ENCODE measurements at regions not wholly inside any gene's neighbourhood (a gene's known extent, or its start where the extent isn't known, plus 50 kb on each side); places are given as distances from the start of the nearest gene placed in this dataset.
"Not testable (repeated sequence)": the region's sequence is repeated elsewhere in the genome, so short reads cannot be mapped to it uniquely, and the experiment has no call there.

GRCh38 chr1:191490303-191490702 lies 668.0 kb upstream of the RGS18 start:
- H3K4me3 ChIP-seq (ENCODE audit: low read length), result no peak overlapping the region
- no CpG with 5 or more reads among the region's 2 CpGs for WGBS (ENCODE audit: insufficient coverage)
- no peak for DNase-seq
- H3K36me3 ChIP-seq (ENCODE audit: control insufficient read depth, insufficient read depth, low read length), result no peaks in the 10 kb centered on the region
- H3K27ac ChIP-seq (ENCODE audit: low read length), result no peak overlapping the region
- no peaks in the 10 kb centered on the region for H3K9me3 ChIP-seq (replicated peaks; ENCODE audit: control insufficient read depth, low read depth, low read length)
- H3K27me3 ChIP-seq (ENCODE audit: control insufficient read depth, insufficient read depth, low read length), result no peaks in the 10 kb centered on the region
- no peaks in the 10 kb centered on the region for H3K4me1 ChIP-seq (ENCODE audit: control insufficient read depth, insufficient read depth, low read length)

GRCh38 chr1:191495040-191495439 lies 663.2 kb upstream of the RGS18 start:
- no peak for DNase-seq
- Histone ChIP-seq H3K4me3 (ENCODE audit: low read length) (no peak overlapping the region), H3K27ac (ENCODE audit: low read length) (no peak overlapping the region), H3K27me3 (ENCODE audit: control insufficient read depth, insufficient read depth, low read length) (no peaks in the 10 kb centered on the region), H3K36me3 (ENCODE audit: control insufficient read depth, insufficient read depth, low read length) (no peaks in the 10 kb centered on the region), H3K4me1 (ENCODE audit: control insufficient read depth, insufficient read depth, low read length) (no peaks in the 10 kb centered on the region), H3K9me3 (replicated peaks; ENCODE audit: control insufficient read depth, low read depth, low read length) (no peaks in the 10 kb centered on the region)
- WGBS (ENCODE audit: insufficient coverage), result no CpG with 5 or more reads among the region's 2 CpGs

GRCh38 chr1:191498318-191498717 lies 659.9 kb upstream of the RGS18 start:
- Histone ChIP-seq H3K27ac (ENCODE audit: low read length) (no peak overlapping the region), H3K4me3 (ENCODE audit: low read length) (no peak overlapping the region), H3K9me3 (replicated peaks; ENCODE audit: control insufficient read depth, low read depth, low read length) (no peaks in the 10 kb centered on the region), H3K27me3 (ENCODE audit: control insufficient read depth, insufficient read depth, low read length) (no peaks in the 10 kb centered on the region), H3K4me1 (ENCODE audit: control insufficient read depth, insufficient read depth, low read length) (no peaks in the 10 kb centered on the region), H3K36me3 (ENCODE audit: control insufficient read depth, insufficient read depth, low read length) (no peaks in the 10 kb centered on the region)
- no peak for DNase-seq

DNA sequence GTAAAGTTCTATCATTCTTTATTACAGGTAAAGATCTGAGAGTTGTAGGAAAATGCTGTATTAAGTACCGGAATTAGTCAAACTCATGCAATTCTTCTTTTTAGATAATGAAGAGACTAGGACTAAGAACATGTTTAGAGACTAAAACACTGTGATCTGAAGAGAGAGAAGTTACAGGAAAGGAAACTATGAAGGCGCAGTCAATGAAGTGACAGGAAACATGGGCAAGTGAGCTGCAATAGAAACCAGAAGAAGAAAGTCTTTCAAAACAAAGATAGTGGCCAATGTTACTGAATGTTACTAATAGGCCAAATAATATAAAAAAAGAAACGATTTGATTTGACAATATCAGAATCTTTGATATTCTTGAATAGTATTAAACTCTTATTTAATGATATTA lies 659.4 kb upstream of the RGS18 start:
- Histone ChIP-seq H3K27me3 (ENCODE audit: control insufficient read depth, insufficient read depth, low read length) (no peaks in the 10 kb centered on the region), H3K4me3 (ENCODE audit: low read length) (no peak overlapping the region), H3K27ac (ENCODE audit: low read length) (no peak overlapping the region), H3K9me3 (replicated peaks; ENCODE audit: control insufficient read depth, low read depth, low read length) (no peaks in the 10 kb centered on the region), H3K4me1 (ENCODE audit: control insufficient read depth, insufficient read depth, low read length) (no peaks in the 10 kb centered on the region), H3K36me3 (ENCODE audit: control insufficient read depth, insufficient read depth, low read length) (no peaks in the 10 kb centered on the region)
- DNase-seq, result no peak
- 80% methylated on average over 1 of the region's 3 CpGs for WGBS (ENCODE audit: insufficient coverage)

GRCh38 chr1:191504999-191505398 lies 653.3 kb upstream of the RGS18 start:
- Histone ChIP-seq H3K9me3 (replicated peaks; ENCODE audit: control insufficient read depth, low read depth, low read length) (no peaks in the 10 kb centered on the region), H3K36me3 (ENCODE audit: control insufficient read depth, insufficient read depth, low read length) (no peaks in the 10 kb centered on the region), H3K27me3 (ENCODE audit: control insufficient read depth, insufficient read depth, low read length) (no peaks in the 10 kb centered on the region), H3K4me1 (ENCODE audit: control insufficient read depth, insufficient read depth, low read length) (no peaks in the 10 kb centered on the region), H3K4me3 (ENCODE audit: low read length) (no peak overlapping the region), H3K27ac (ENCODE audit: low read length) (no peak overlapping the region)
- DNase-seq, result no peak

- Histone ChIP-seq H3K9me3 (replicated peaks; ENCODE audit: control insufficient read depth, low read depth, low read length) (no peaks in the 10 kb centered on the region), H3K4me3 (ENCODE audit: low read length) (no peak overlapping the region), H3K36me3 (ENCODE audit: control insufficient read depth, insufficient read depth, low read length) (no peaks in the 10 kb centered on the region), H3K4me1 (ENCODE audit: control insufficient read depth, insufficient read depth, low read length) (no peaks in the 10 kb centered on the region), H3K27ac (ENCODE audit: low read length) (no peak overlapping the region), H3K27me3 (ENCODE audit: control insufficient read depth, insufficient read depth, low read length) (no peaks in the 10 kb centered on the region)
- DNase-seq, result no peak
- WGBS (ENCODE audit: insufficient coverage), result no CpG with 5 or more reads among the region's 2 CpGs
These were observed 650.0 kb upstream of the RGS18 start for GRCh38 chr1:191508239-191508638.

DNA sequence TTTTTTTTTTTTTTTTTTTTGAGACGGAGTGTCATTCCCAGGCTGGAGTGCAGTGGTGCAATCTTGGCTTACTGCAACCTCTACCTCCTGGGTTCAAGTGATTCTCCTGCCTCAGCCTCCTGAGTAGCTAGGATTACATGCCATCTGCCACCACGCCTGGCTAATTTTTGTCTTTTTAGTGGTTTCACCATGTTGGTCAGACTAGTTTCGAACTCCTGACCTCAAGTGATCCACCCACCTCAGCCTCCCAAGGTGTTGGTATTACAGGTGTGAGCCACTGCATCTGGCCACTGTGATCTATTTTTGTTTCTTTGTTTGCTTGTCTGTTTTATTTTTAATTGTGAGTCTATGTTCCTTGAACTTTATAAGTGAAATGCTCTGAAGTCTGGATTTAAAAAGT lies 646.8 kb upstream of the RGS18 start:
- not testable (repeated sequence) for H3K4me3 ChIP-seq (ENCODE audit: low read length); H3K4me1 ChIP-seq (ENCODE audit: control insufficient read depth, insufficient read depth, low read length); H3K9me3 ChIP-seq (replicated peaks; ENCODE audit: control insufficient read depth, low read depth, low read length); H3K27ac ChIP-seq (ENCODE audit: low read length); H3K36me3 ChIP-seq (ENCODE audit: control insufficient read depth, insufficient read depth, low read length); DNase-seq; H3K27me3 ChIP-seq (ENCODE audit: control insufficient read depth, insufficient read depth, low read length)
- no CpG with 5 or more reads among the region's 3 CpGs for WGBS (ENCODE audit: insufficient coverage)

- Histone ChIP-seq H3K36me3 (ENCODE audit: control insufficient read depth, insufficient read depth, low read length) (no peaks in the 10 kb centered on the region), H3K9me3 (replicated peaks; ENCODE audit: control insufficient read depth, low read depth, low read length) (no peaks in the 10 kb centered on the region), H3K4me3 (ENCODE audit: low read length) (no peak overlapping the region), H3K27ac (ENCODE audit: low read length) (no peak overlapping the region), H3K4me1 (ENCODE audit: control insufficient read depth, insufficient read depth, low read length) (no peaks in the 10 kb centered on the region), H3K27me3 (ENCODE audit: control insufficient read depth, insufficient read depth, low read length) (no peaks in the 10 kb centered on the region)
- no peak for DNase-seq
These were observed 640.4 kb upstream of the RGS18 start for GRCh38 chr1:191517826-191518225.

GRCh38 chr1:191519519-191519918 lies 638.7 kb upstream of the RGS18 start:
- Histone ChIP-seq H3K9me3 (replicated peaks; ENCODE audit: control insufficient read depth, low read depth, low read length) (no peaks in the 10 kb centered on the region), H3K27me3 (ENCODE audit: control insufficient read depth, insufficient read depth, low read length) (no peaks in the 10 kb centered on the region), H3K27ac (ENCODE audit: low read length) (no peak overlapping the region), H3K4me1 (ENCODE audit: control insufficient read depth, insufficient read depth, low read length) (no peaks in the 10 kb centered on the region), H3K4me3 (ENCODE audit: low read length) (no peak overlapping the region), H3K36me3 (ENCODE audit: control insufficient read depth, insufficient read depth, low read length) (no peaks in the 10 kb centered on the region)
- no peak for DNase-seq

- no peak overlapping the region for H3K4me3 ChIP-seq (ENCODE audit: low read length)
These were observed 637.9 kb upstream of the RGS18 start for GRCh38 chr1:191520345-191520744.

DNA sequence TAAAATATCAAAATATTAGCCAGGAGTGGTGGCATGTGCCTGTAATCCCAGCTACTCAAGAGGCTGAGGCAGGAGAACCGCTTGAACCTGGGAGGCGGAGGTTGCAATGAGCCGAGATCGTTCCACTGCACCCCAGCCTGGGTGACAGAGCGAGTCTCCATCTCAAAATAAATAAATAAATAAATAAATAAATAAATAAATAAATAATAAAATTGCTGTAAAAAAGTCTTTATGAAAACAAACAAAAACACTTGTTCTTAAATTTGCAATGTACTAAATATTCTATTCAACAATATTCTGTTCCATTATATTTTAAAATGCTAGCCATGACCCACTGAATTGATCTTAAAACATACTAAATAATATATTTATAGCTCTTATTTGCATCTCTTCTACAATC lies 632.3 kb upstream of the RGS18 start:
- not testable (repeated sequence) for DNase-seq; H3K4me1 ChIP-seq (ENCODE audit: control insufficient read depth, insufficient read depth, low read length); H3K4me3 ChIP-seq (ENCODE audit: low read length); H3K9me3 ChIP-seq (replicated peaks; ENCODE audit: control insufficient read depth, low read depth, low read length); H3K36me3 ChIP-seq (ENCODE audit: control insufficient read depth, insufficient read depth, low read length); H3K27ac ChIP-seq (ENCODE audit: low read length); H3K27me3 ChIP-seq (ENCODE audit: control insufficient read depth, insufficient read depth, low read length)
- no CpG with 5 or more reads among the region's 5 CpGs for WGBS (ENCODE audit: insufficient coverage)

More at GRCh38 chr1:191520345-191520744, 637.9 kb upstream of the RGS18 start:
- no CpG with 5 or more reads among the region's 3 CpGs for WGBS (ENCODE audit: insufficient coverage)
- DNase-seq, result no peak
- H3K9me3 ChIP-seq (replicated peaks; ENCODE audit: control insufficient read depth, low read depth, low read length), result no peaks in the 10 kb centered on the region
- no peaks in the 10 kb centered on the region for H3K27me3 ChIP-seq (ENCODE audit: control insufficient read depth, insufficient read depth, low read length)
- H3K27ac ChIP-seq (ENCODE audit: low read length), result no peak overlapping the region
- H3K4me1 ChIP-seq (ENCODE audit: control insufficient read depth, insufficient read depth, low read length), result no peaks in the 10 kb centered on the region
- no peaks in the 10 kb centered on the region for H3K36me3 ChIP-seq (ENCODE audit: control insufficient read depth, insufficient read depth, low read length)
